Neuronal stem cell (in vitro differentiated cells): ENCODE measurements at regions not wholly inside any gene's neighbourhood (a gene's known extent, or its start where the extent isn't known, plus 50 kb on each side); places are given as distances from the start of the nearest gene placed in this dataset.

Experiments used
- DNase-seq: peaks from one replicate; pipeline ENCODE4 v3.0.0-alpha.2; 2013; ENCODE audit warnings: low spot score
- H2AFZ ChIP-seq: one replicate; pipeline ENCODE4 v1.6.1; 2013; ENCODE audit warnings: mild to moderate bottlenecking, low read length, inconsistent platforms
- H2AK5ac ChIP-seq: 2 replicates; pipeline ENCODE4 v1.6.1; 2013; ENCODE audit warnings: low read depth, mild to moderate bottlenecking, inconsistent platforms, low read length, moderate library complexity, mixed read lengths
- H2BK120ac ChIP-seq: 2 replicates; pipeline ENCODE4 v1.6.1; 2013; ENCODE audit warnings: low read depth, mild to moderate bottlenecking, inconsistent platforms, low read length, moderate library complexity, mixed read lengths
- H2BK12ac ChIP-seq: one replicate; pipeline ENCODE4 v1.6.1; 2013; ENCODE audit warnings: low read length, inconsistent platforms
- H2BK15ac ChIP-seq: 2 replicates; pipeline ENCODE4 v1.6.1; 2013; ENCODE audit warnings: mild to moderate bottlenecking, low read length, inconsistent platforms, mixed read lengths
- H2BK5ac ChIP-seq: one replicate; pipeline ENCODE4 v1.6.1; 2013; ENCODE audit warnings: inconsistent platforms, mild to moderate bottlenecking, low read length, moderate library complexity
- H3K14ac ChIP-seq: one replicate; pipeline ENCODE4 v1.6.1; 2013; ENCODE audit warnings: low read length, inconsistent platforms
- H3K18ac ChIP-seq: 2 replicates; pipeline ENCODE4 v1.6.1; 2013; ENCODE audit warnings: low read length, inconsistent platforms
- H3K23ac ChIP-seq: 2 replicates; pipeline ENCODE4 v1.6.1; 2013; ENCODE audit warnings: low read depth, mild to moderate bottlenecking, mixed read lengths, low read length, inconsistent platforms; ENCODE audit not compliant: poor library complexity
- H3K27ac ChIP-seq: replicated peaks from 3 replicates; pipeline ENCODE4 v1.5.1; 2013; ENCODE audit warnings: low read length, inconsistent platforms
- H3K27me3 ChIP-seq, 3 experiments: 2 replicates each; pipeline ENCODE4 v1.6.1; 2013; ENCODE audit warnings: low read length in 3 of 3, mild to moderate bottlenecking in 2 of 3, inconsistent platforms in 1 of 3, low read depth in 1 of 3, mixed read lengths in 1 of 3, moderate library complexity in 1 of 3; ENCODE audit not compliant: control insufficient read depth in 3 of 3, insufficient read depth in 3 of 3
- H3K36me3 ChIP-seq, 2 donors: replicated peaks in 1 of 2; 2 replicates each; pipeline ENCODE4 v1.6.1; 2013; ENCODE audit warnings: low read length in 2 of 2; ENCODE audit not compliant: control insufficient read depth in 2 of 2, insufficient read depth in 2 of 2
- H3K4ac ChIP-seq: 2 replicates; pipeline ENCODE4 v1.6.1; 2013; ENCODE audit warnings: inconsistent platforms, mild to moderate bottlenecking, low read length, moderate library complexity
- H3K4me1 ChIP-seq, 2 donors: 1 replicate in 1 of 2; 2 replicates in 1 of 2; pipeline ENCODE4 v1.6.1; 2013; ENCODE audit warnings: low read length in 2 of 2, low read depth in 1 of 2; ENCODE audit not compliant: control insufficient read depth in 2 of 2, insufficient read depth in 1 of 2
- H3K4me2 ChIP-seq: one replicate; pipeline ENCODE4 v1.6.1; 2013; ENCODE audit warnings: mild to moderate bottlenecking, low read length, inconsistent platforms; ENCODE audit not compliant: insufficient read depth, poor library complexity, severe bottlenecking
- H3K4me3 ChIP-seq, 2 donors: 2 replicates each; pipeline ENCODE4 v1.5.1; 2013; ENCODE audit warnings: low read length in 2 of 2, mild to moderate bottlenecking in 2 of 2, inconsistent platforms in 1 of 2, moderate library complexity in 1 of 2
- H3K79me1 ChIP-seq: one replicate; pipeline ENCODE4 v1.6.1; 2013; ENCODE audit warnings: low read depth, mild to moderate bottlenecking, inconsistent platforms, low read length, moderate library complexity
- H3K9ac ChIP-seq: one replicate; pipeline ENCODE4 v1.6.1; 2013; ENCODE audit warnings: mild to moderate bottlenecking, low read depth, low read length, inconsistent platforms; ENCODE audit not compliant: poor library complexity
- H3K9me3 ChIP-seq, 2 donors: replicated peaks in 1 of 2; 2 replicates each; pipeline versions ENCODE3 to v1.6.1; 2013; ENCODE audit warnings: low read length in 2 of 2, mild to moderate bottlenecking in 2 of 2, inconsistent platforms in 1 of 2, low read depth in 1 of 2, mixed read lengths in 1 of 2, moderate library complexity in 1 of 2; ENCODE audit not compliant: control insufficient read depth in 2 of 2, insufficient read depth in 1 of 2
- H4K8ac ChIP-seq: one replicate; pipeline ENCODE4 v1.6.1; 2013; ENCODE audit warnings: low read depth, mild to moderate bottlenecking, inconsistent platforms, low read length, moderate library complexity
- H4K91ac ChIP-seq: one replicate; pipeline ENCODE4 v1.6.1; 2013; ENCODE audit warnings: low read length, low read depth, mild to moderate bottlenecking, inconsistent platforms; ENCODE audit not compliant: poor library complexity
- WGBS, 2 donors: extraction: QIAGEN DNeasy Blood & Tissue Kit; methylation state at CpG; one replicate each; pipeline ENCODE4 v1.1.7; 2013; ENCODE audit warnings: missing lambda C conversion rate in 2 of 2, mixed read lengths in 1 of 2; ENCODE audit not compliant: insufficient read length in 2 of 2, insufficient replicate concordance in 1 of 2; ENCODE audit errors: extremely low coverage in 2 of 2; 5-methylcytosine and 5-hydroxymethylcytosine counted together

GRCh38 chr4:57499786-57500185 is 389.6 kb upstream of the IGFBP7 start:
- DNase-seq: no peak
- no CpG with 5 or more reads among the region's 6 CpGs for WGBS, 2 donors
- no peak overlapping the region for H3K27ac ChIP-seq
- no peak overlapping the region for H3K18ac ChIP-seq
- H4K91ac ChIP-seq: no peak overlapping the region
- H2AFZ ChIP-seq: no peak overlapping the region
- H3K4me3 ChIP-seq: no peak overlapping the region
- H3K23ac ChIP-seq: no peak overlapping the region
- no peaks in the 10 kb centered on the region for H3K36me3 ChIP-seq
- H2BK5ac ChIP-seq: no peak overlapping the region
- no peak overlapping the region for H3K14ac ChIP-seq
- H3K9ac ChIP-seq: no peak overlapping the region
- H3K4me1 ChIP-seq: peaks cover 0 to 1% of the 10 kb centered on the region in 2 donors
- no peaks in the 10 kb centered on the region for H3K9me3 ChIP-seq
- H3K4me2 ChIP-seq: no peak overlapping the region
- H2BK15ac ChIP-seq: no peak overlapping the region
- H3K27me3 ChIP-seq: no peaks in the 10 kb centered on the region
- no peak overlapping the region for H2BK12ac ChIP-seq
- no peak overlapping the region for H3K4ac ChIP-seq
- H3K79me1 ChIP-seq: no peaks in the 10 kb centered on the region
- no peak overlapping the region for H4K8ac ChIP-seq
- no peak overlapping the region for H2BK120ac ChIP-seq
- H2AK5ac ChIP-seq: no peak overlapping the region

- no peak overlapping the region for H2BK5ac ChIP-seq
- no peak overlapping the region for H3K27ac ChIP-seq
- H3K9me3 ChIP-seq: no peaks in the 10 kb centered on the region
- no peak overlapping the region for H3K4ac ChIP-seq
- H2BK12ac ChIP-seq: no peak overlapping the region
- H3K9ac ChIP-seq: no peak overlapping the region
- peaks cover 0 to 1% of the 10 kb centered on the region in 2 donors for H3K4me1 ChIP-seq
- no peak overlapping the region for H3K23ac ChIP-seq
- H2BK120ac ChIP-seq: no peak overlapping the region
- no peaks in the 10 kb centered on the region for H3K36me3 ChIP-seq
- no peak overlapping the region for H3K4me3 ChIP-seq
- H4K8ac ChIP-seq: no peak overlapping the region
- H3K4me2 ChIP-seq: no peak overlapping the region
- H4K91ac ChIP-seq: no peak overlapping the region
- WGBS, 2 donors: no CpG with 5 or more reads among the region's 4 CpGs
- no peaks in the 10 kb centered on the region for H3K79me1 ChIP-seq
- H3K14ac ChIP-seq: no peak overlapping the region
- H2BK15ac ChIP-seq: no peak overlapping the region
- no peak overlapping the region for H2AFZ ChIP-seq
- no peak overlapping the region for H3K18ac ChIP-seq
- no peaks in the 10 kb centered on the region for H3K27me3 ChIP-seq
- H2AK5ac ChIP-seq: no peak overlapping the region
- DNase-seq: no peak
These were observed 388.1 kb upstream of the IGFBP7 start for GRCh38 chr4:57498251-57498650.

- Histone ChIP-seq H3K4me1 (peaks cover 0 to 1% of the 10 kb centered on the region in 2 donors), H3K18ac (no peak overlapping the region), H3K79me1 (no peaks in the 10 kb centered on the region), H3K4ac (no peak overlapping the region), H4K8ac (no peak overlapping the region), H3K36me3 (no peaks in the 10 kb centered on the region), H2BK15ac (no peak overlapping the region), H3K27ac (no peak overlapping the region), H3K23ac (no peak overlapping the region), H4K91ac (no peak overlapping the region), H2BK12ac (no peak overlapping the region), H3K9ac (no peak overlapping the region), H3K27me3 (no peaks in the 10 kb centered on the region), H3K4me2 (no peak overlapping the region), H2BK5ac (no peak overlapping the region), H2AK5ac (no peak overlapping the region), H2AFZ (no peak overlapping the region), H3K14ac (no peak overlapping the region), H2BK120ac (no peak overlapping the region), H3K4me3 (no peak overlapping the region), H3K9me3 (no peaks in the 10 kb centered on the region)
- WGBS, 2 donors: no CpG with 5 or more reads among the region's 2 CpGs
- no peak for DNase-seq
These were observed 386.7 kb upstream of the IGFBP7 start for GRCh38 chr4:57496697-57497471.

GRCh38 chr4:57494821-57495220 is 384.6 kb upstream of the IGFBP7 start:
- Histone ChIP-seq H2BK5ac (no peak overlapping the region), H3K4me3 (no peak overlapping the region), H2BK120ac (no peak overlapping the region), H3K4me2 (no peak overlapping the region), H2AK5ac (no peak overlapping the region), H3K9me3 (no peaks in the 10 kb centered on the region), H3K14ac (no peak overlapping the region), H3K9ac (no peak overlapping the region), H3K27ac (no peak overlapping the region), H2BK12ac (no peak overlapping the region), H2BK15ac (no peak overlapping the region), H3K4me1 (peaks cover 0 to 4% of the 10 kb centered on the region in 2 donors), H3K4ac (no peak overlapping the region), H3K79me1 (no peaks in the 10 kb centered on the region), H3K27me3 (no peaks in the 10 kb centered on the region), H2AFZ (no peak overlapping the region), H4K8ac (no peak overlapping the region), H3K36me3 (no peaks in the 10 kb centered on the region), H3K18ac (no peak overlapping the region), H4K91ac (no peak overlapping the region), H3K23ac (no peak overlapping the region)
- no peak for DNase-seq
- WGBS, 2 donors: no CpG with 5 or more reads among the region's 4 CpGs
